ENCODE measurements at regions not wholly inside any gene's neighbourhood (a gene's known extent, or its start where the extent isn't known, plus 50 kb on each side); places are given as distances from the start of the nearest gene placed in this dataset.

GRCh38 chr15:67922971-67923945 is 83.4 kb upstream of the RNU6-1 start:
- Histone ChIP-seq H3K9me3 (replicated peaks in 1 of 2; ENCODE audit: control insufficient read depth in 1 of 2, insufficient read depth in 1 of 2, low read length in 2 of 2) (peaks cover 7 to 8% of the 10 kb centered on the region in 2 donors), H3K9ac (ENCODE audit: insufficient read depth, low read length, poor library complexity, severe bottlenecking) (no peak overlapping the region), H2AFZ (ENCODE audit: insufficient read depth, low read depth, low read length, poor library complexity, severe bottlenecking) (no peak overlapping the region), H3K4me3 (replicated peaks in 1 of 3; ENCODE audit: low read depth in 2 of 3, low read length in 3 of 3) (no peak overlapping the region), H3K4me1 (ENCODE audit: control insufficient read depth in 1 of 2, insufficient read depth in 2 of 2, low read length in 2 of 2) (no peaks in the 10 kb centered on the region), H3K27me3 (ENCODE audit: control insufficient read depth in 2 of 2, insufficient read depth in 2 of 2, low read length in 2 of 2) (no peaks in the 10 kb centered on the region), H4K20me1 (ENCODE audit: insufficient read depth, low read length) (no peaks in the 10 kb centered on the region), H3K4me2 (replicated peaks; ENCODE audit: extremely low read depth, low read length, poor library complexity, severe bottlenecking) (no peak overlapping the region), H3K79me2 (ENCODE audit: insufficient read depth, low read length) (no peaks in the 10 kb centered on the region), H3K36me3 (replicated peaks in 1 of 2; ENCODE audit: control insufficient read depth in 1 of 2, insufficient read depth in 2 of 2, low read length in 2 of 2) (no peaks in the 10 kb centered on the region), H3K27ac (ENCODE audit: low read depth in 1 of 2, low read length in 2 of 2) (no peak overlapping the region)
- 88% methylated on average over 4 of the region's 10 CpGs for WGBS (ENCODE audit: insufficient coverage)
- Mint-ChIP-seq H3K27ac (no peak overlapping the region), H3K27me3 (ENCODE audit: low read depth in 3 of 3) (peaks cover 0 to 2% (median 0%) of the 10 kb centered on the region in 3 donors), H3K4me1 (no peaks in the 10 kb centered on the region), H3K9me3 (peaks cover 12 to 35% (median 15%) of the 10 kb centered on the region in 7 donors), H3K4me3 (no peak overlapping the region), H3K36me3 (peaks cover 2% of the 10 kb centered on the region in 2 donors)
- TF ChIP-seq CTCF (IDR thresholded peaks at IDR 0.05), result no peak
- intact Hi-C loops (cut with micrococcal nuclease), result no loop called here
- no peak for DNase-seq

- WGBS (ENCODE audit: insufficient coverage), result 92% methylated on average over 1 of the region's 1 CpG
- no peak for TF ChIP-seq CTCF (IDR thresholded peaks at IDR 0.05)
- Histone ChIP-seq H2AFZ (ENCODE audit: insufficient read depth, low read depth, low read length, poor library complexity, severe bottlenecking) (no peak overlapping the region), H3K4me3 (replicated peaks in 1 of 3; ENCODE audit: low read depth in 2 of 3, low read length in 3 of 3) (no peak overlapping the region), H3K9ac (ENCODE audit: insufficient read depth, low read length, poor library complexity, severe bottlenecking) (no peak overlapping the region), H3K79me2 (ENCODE audit: insufficient read depth, low read length) (no peaks in the 10 kb centered on the region), H3K9me3 (replicated peaks in 1 of 2; ENCODE audit: control insufficient read depth in 1 of 2, insufficient read depth in 1 of 2, low read length in 2 of 2) (no peaks in the 10 kb centered on the region), H3K27me3 (ENCODE audit: control insufficient read depth in 2 of 2, insufficient read depth in 2 of 2, low read length in 2 of 2) (no peaks in the 10 kb centered on the region), H3K36me3 (replicated peaks in 1 of 2; ENCODE audit: control insufficient read depth in 1 of 2, insufficient read depth in 2 of 2, low read length in 2 of 2) (no peaks in the 10 kb centered on the region), H3K4me2 (replicated peaks; ENCODE audit: extremely low read depth, low read length, poor library complexity, severe bottlenecking) (no peak overlapping the region), H3K27ac (ENCODE audit: low read depth in 1 of 2, low read length in 2 of 2) (no peak overlapping the region), H4K20me1 (ENCODE audit: insufficient read depth, low read length) (no peaks in the 10 kb centered on the region), H3K4me1 (ENCODE audit: control insufficient read depth in 1 of 2, insufficient read depth in 2 of 2, low read length in 2 of 2) (no peaks in the 10 kb centered on the region)
- intact Hi-C loops (cut with micrococcal nuclease), result no loop called here
- peaks cover 4 to 23% (median 9%) of the 10 kb centered on the region in 7 donors for H3K9me3 Mint-ChIP-seq
- no peaks in the 10 kb centered on the region for H3K4me1 Mint-ChIP-seq
- H3K27me3 Mint-ChIP-seq (ENCODE audit: low read depth in 3 of 3), result peaks cover 0 to 2% (median 0%) of the 10 kb centered on the region in 3 donors
- no peak overlapping the region for H3K27ac Mint-ChIP-seq
- H3K4me3 Mint-ChIP-seq, result no peak overlapping the region
- no peaks in the 10 kb centered on the region for H3K36me3 Mint-ChIP-seq
- DNase-seq, result no peak
Measured at GRCh38 chr15:67924359-67924974, 84.6 kb upstream of the RNU6-1 start.
